Osteoblast (primary cell): ENCODE measurements at regions not wholly inside any gene's neighbourhood (a gene's known extent, or its start where the extent isn't known, plus 50 kb on each side); places are given as distances from the start of the nearest gene placed in this dataset.

Experiments used
- DNase-seq: peaks from one replicate; pipeline ENCODE4 v3.0.0; 2011; ENCODE audit warnings: low spot score, mixed read lengths; ENCODE audit not compliant: insufficient read length; ENCODE audit errors: missing footprints
- H2AFZ ChIP-seq: 2 replicates; pipeline ENCODE4 v1.6.0; 2011; ENCODE audit warnings: mild to moderate bottlenecking, low read length
- H3K27ac ChIP-seq: 2 replicates; pipeline ENCODE4 v1.5.1; 2011; ENCODE audit warnings: mild to moderate bottlenecking, low read depth, low read length, moderate library complexity
- H3K27me3 ChIP-seq: 2 replicates; pipeline ENCODE4 v1.6.0; 2012; ENCODE audit warnings: mild to moderate bottlenecking, control low read depth, inconsistent platforms, low read length, moderate library complexity; ENCODE audit not compliant: insufficient read depth
- H3K36me3 ChIP-seq: 2 replicates; pipeline ENCODE4 v1.5.1; 2011; ENCODE audit warnings: mild to moderate bottlenecking, low read length, control low read depth, moderate library complexity; ENCODE audit not compliant: insufficient read depth
- H3K4me1 ChIP-seq: 2 replicates; pipeline ENCODE4 v1.5.1; 2011; ENCODE audit warnings: mild to moderate bottlenecking, low read length, control low read depth, moderate library complexity; ENCODE audit not compliant: insufficient read depth
- H3K4me2 ChIP-seq: 2 replicates; pipeline ENCODE4 v1.6.0; 2011; ENCODE audit warnings: mild to moderate bottlenecking, low read length; ENCODE audit not compliant: insufficient read depth
- H3K4me3 ChIP-seq: fragments of 200-600 bp; sonication (generic); 3 replicates; pipeline ENCODE4 v1.5.1; 2012; ENCODE audit warnings: mild to moderate bottlenecking, low read length, inconsistent platforms; ENCODE audit not compliant: insufficient read depth
- H3K79me2 ChIP-seq: 2 replicates; pipeline ENCODE4 v1.6.0; 2012; ENCODE audit warnings: mild to moderate bottlenecking, low read length, control low read depth, inconsistent platforms; ENCODE audit not compliant: insufficient read depth
- H3K9me3 ChIP-seq: 2 replicates; pipeline ENCODE4 v1.5.1; 2011; ENCODE audit warnings: low read depth, low read length, control low read depth
- H4K20me1 ChIP-seq: 2 replicates; pipeline ENCODE4 v1.6.0; 2012; ENCODE audit warnings: mild to moderate bottlenecking, low read length, control low read depth; ENCODE audit not compliant: insufficient read depth
- CTCF ChIP-seq: IDR thresholded peaks from 2 replicates; pipeline ENCODE4 v1.5.1; 2011; ENCODE audit warnings: mild to moderate bottlenecking, low read depth, low read length, moderate library complexity; ENCODE audit errors: extremely low read depth

- TF ChIP-seq CTCF = no peak
- Histone ChIP-seq H3K36me3 (no peaks in the 10 kb centered on the region), H3K27ac (peak overlapping the region; percentile 50), H3K4me1 (peaks cover 29% of the 10 kb centered on the region), H3K4me3 (no peak overlapping the region), H3K79me2 (no peaks in the 10 kb centered on the region), H2AFZ (peak overlapping the region; percentile 50), H3K9me3 (no peaks in the 10 kb centered on the region), H4K20me1 (no peaks in the 10 kb centered on the region), H3K27me3 (no peaks in the 10 kb centered on the region), H3K4me2 (peak overlapping the region; percentile 18)
- DNase-seq = peak; percentile 66
Measured at GRCh38 chr12:95601091-95601961, 50.0 kb upstream of the USP44 start.
